Omental fat pad (tissue), 3 donors: ENCODE measurements at regions not wholly inside any gene's neighbourhood (a gene's known extent, or its start where the extent isn't known, plus 50 kb on each side); places are given as distances from the start of the nearest gene placed in this dataset.

Source experiments
- ATAC-seq: fragments of 150-250 bp; one replicate; pipeline ENCODE4 v1.9.1; 2016; ENCODE audit warnings: mild to moderate bottlenecking, moderate library complexity; ENCODE audit not compliant: low FRiP score
- DNase-seq: peaks from one replicate; pipeline ENCODE4 v3.0.0-alpha.2; 2019; ENCODE audit warnings: low spot score
- TF ChIP-seq, protein P1 (sequence below), 3 donors: fragments of 450-650 bp; IDR thresholded peaks; one replicate each; pipeline ENCODE4 v1.5.1; 2016 to 2017; ENCODE audit warnings: antibody characterized with exemption in 3 of 3, mild to moderate bottlenecking in 3 of 3, moderate library complexity in 2 of 3

- ATAC-seq (no peak), DNase-seq (no peak)
- TF ChIP-seq, protein P1, sequence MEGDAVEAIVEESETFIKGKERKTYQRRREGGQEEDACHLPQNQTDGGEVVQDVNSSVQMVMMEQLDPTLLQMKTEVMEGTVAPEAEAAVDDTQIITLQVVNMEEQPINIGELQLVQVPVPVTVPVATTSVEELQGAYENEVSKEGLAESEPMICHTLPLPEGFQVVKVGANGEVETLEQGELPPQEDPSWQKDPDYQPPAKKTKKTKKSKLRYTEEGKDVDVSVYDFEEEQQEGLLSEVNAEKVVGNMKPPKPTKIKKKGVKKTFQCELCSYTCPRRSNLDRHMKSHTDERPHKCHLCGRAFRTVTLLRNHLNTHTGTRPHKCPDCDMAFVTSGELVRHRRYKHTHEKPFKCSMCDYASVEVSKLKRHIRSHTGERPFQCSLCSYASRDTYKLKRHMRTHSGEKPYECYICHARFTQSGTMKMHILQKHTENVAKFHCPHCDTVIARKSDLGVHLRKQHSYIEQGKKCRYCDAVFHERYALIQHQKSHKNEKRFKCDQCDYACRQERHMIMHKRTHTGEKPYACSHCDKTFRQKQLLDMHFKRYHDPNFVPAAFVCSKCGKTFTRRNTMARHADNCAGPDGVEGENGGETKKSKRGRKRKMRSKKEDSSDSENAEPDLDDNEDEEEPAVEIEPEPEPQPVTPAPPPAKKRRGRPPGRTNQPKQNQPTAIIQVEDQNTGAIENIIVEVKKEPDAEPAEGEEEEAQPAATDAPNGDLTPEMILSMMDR (IDR thresholded peaks at IDR 0.05): no peak
Observed at GRCh38 chr13:22256111-22256639, 585.3 kb downstream of the FGF9 start.

- DNase-seq (no peak), ATAC-seq (no peak)
- TF ChIP-seq, protein P1 (IDR thresholded peaks at IDR 0.05): no peak
Observed at GRCh38 chr13:22262001-22262885, 591.4 kb downstream of the FGF9 start.

GRCh38 chr13:22263185-22263584 is 592.3 kb downstream of the FGF9 start:
- ATAC-seq (no peak), DNase-seq (no peak)
- TF ChIP-seq, protein P1 (IDR thresholded peaks at IDR 0.05): no peak

GRCh38 chr13:22265563-22265962 is 594.7 kb downstream of the FGF9 start:
- TF ChIP-seq, protein P1 (IDR thresholded peaks at IDR 0.05): no peak
- no peak for DNase-seq
- ATAC-seq: no peak

DNA sequence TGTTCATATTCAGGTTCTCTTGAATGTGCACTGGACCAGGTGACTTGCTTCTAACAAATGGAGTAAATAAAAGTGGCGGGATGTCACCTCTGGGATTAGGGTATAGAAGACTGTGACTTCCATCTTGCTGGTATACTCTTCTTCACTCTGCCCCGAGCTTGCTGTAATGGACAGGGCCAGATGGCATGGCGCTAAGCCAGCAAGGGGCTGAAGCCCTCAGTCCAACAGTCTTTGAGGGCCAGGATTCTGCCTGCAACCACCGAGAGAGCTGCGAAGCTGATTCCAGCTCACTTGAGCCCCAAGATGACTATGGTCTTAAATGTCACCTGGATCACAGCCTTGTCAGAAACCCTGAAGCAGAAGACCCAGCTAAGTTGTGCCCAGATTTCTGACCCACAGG is 600.0 kb downstream of the FGF9 start:
- TF ChIP-seq, protein P1 (IDR thresholded peaks at IDR 0.05): no peak
- DNase-seq (no peak), ATAC-seq (no peak)

DNA sequence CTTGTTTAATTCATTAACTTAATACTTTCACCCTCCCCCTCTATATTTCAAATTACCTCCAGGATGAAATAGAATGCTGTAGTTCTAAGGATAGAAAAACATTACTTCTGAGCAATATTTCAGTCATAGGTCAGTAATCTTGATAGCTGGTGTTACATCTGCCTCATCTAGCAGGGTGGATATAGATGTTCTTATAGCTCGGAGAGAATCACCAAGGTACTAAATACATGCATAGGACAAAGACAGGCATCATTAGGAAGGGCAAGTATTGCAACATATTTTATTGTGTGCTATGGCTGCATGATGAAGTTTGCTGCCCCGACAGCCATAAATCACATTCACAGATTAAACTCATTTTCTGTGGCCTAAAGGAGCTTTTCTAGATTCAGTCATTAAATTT is 601.0 kb downstream of the FGF9 start:
- no peak for ATAC-seq
- DNase-seq: no peak

More for the DNA sequence above, 601.0 kb downstream of the FGF9 start:
- TF ChIP-seq, protein P1 (IDR thresholded peaks at IDR 0.05): no peak
